ENCODE measurements at regions not wholly inside any gene's neighbourhood (a gene's known extent, or its start where the extent isn't known, plus 50 kb on each side); places are given as distances from the start of the nearest gene placed in this dataset.
"Not testable (repeated sequence)": the region's sequence is repeated elsewhere in the genome, so short reads cannot be mapped to it uniquely, and the experiment has no call there.

- peaks cover 2 to 13% (median 6%) of the 10 kb centered on the region in 7 donors for H3K9me3 Mint-ChIP-seq
- H3K4me1 Mint-ChIP-seq, result no peaks in the 10 kb centered on the region
- Histone ChIP-seq H3K4me1 (ENCODE audit: control insufficient read depth, insufficient read depth, low read length, poor library complexity, severe bottlenecking) (no peaks in the 10 kb centered on the region), H3K4me3 (ENCODE audit: low read depth, low read length) (no peak overlapping the region), H3K27me3 (ENCODE audit: control insufficient read depth, insufficient read depth, low read length) (no peaks in the 10 kb centered on the region), H3K36me3 (ENCODE audit: control insufficient read depth, insufficient read depth, low read length) (no peaks in the 10 kb centered on the region), H3K9me3 (ENCODE audit: control insufficient read depth in 2 of 2, low read length in 2 of 2) (no peaks in the 10 kb centered on the region), H3K27ac (ENCODE audit: insufficient read depth, low read length, poor library complexity, severe bottlenecking) (no peak overlapping the region)
- H3K36me3 Mint-ChIP-seq, result no peaks in the 10 kb centered on the region
- ATAC-seq (ENCODE audit: low read depth in 2 of 2) (no peak), DNase-seq (no peak)
- no peak overlapping the region for H3K4me3 Mint-ChIP-seq
- H3K27ac Mint-ChIP-seq, result no peak overlapping the region
- no peaks in the 10 kb centered on the region for H3K27me3 Mint-ChIP-seq
Measured at GRCh38 chr2:4094743-4095142, 391.4 kb downstream of the DCDC2C start.

DNA sequence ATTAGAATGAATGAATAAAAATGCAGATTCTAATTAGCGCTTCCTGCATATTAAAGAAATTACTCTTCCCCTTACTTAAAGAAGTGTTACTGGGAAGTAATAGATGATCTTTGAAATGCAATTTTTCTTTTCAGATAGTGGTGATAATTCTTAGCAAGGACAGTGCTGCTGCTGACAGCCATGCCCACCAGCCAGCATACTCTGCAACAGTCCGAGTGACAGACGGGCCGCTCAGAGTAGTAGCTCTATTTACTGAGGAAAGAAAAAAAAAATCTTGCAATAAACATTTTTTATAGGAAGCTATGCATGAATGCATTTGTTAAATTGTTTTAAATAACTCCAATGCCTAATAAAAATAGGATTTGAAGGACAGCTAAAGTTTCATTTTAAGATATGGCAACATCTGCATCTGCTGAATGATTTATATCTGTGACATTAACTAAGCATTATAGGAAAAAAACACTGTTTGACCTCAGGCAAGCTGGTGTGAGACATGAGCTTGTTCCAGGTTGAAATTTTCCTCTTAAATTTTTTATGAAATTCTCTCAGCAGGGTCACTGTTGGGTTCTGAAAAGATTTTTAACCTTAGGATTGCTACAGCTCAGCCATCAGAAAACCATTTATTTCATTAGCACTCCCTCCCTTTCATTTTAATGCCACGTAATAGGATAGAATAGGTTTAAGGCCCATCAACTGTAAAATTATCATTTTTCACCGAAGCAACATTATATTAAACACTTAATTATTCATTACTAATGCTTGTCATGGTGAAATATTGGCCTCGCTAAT is 393.8 kb downstream of the DCDC2C start:
- H3K4me1 ChIP-seq (ENCODE audit: control insufficient read depth, insufficient read depth, low read length, poor library complexity, severe bottlenecking), result no peaks in the 10 kb centered on the region
- DNase-seq (no peak), ATAC-seq (ENCODE audit: low read depth in 2 of 2) (no peak)
- no peak overlapping the region for H3K4me3 ChIP-seq (ENCODE audit: low read depth, low read length)
- peaks cover 0 to 21% (median 1%) of the 10 kb centered on the region in 7 donors for H3K9me3 Mint-ChIP-seq
- no peaks in the 10 kb centered on the region for H3K27me3 ChIP-seq (ENCODE audit: control insufficient read depth, insufficient read depth, low read length)
- no peaks in the 10 kb centered on the region for H3K4me1 Mint-ChIP-seq
- H3K4me3 Mint-ChIP-seq, result no peak overlapping the region
- no peaks in the 10 kb centered on the region for H3K9me3 ChIP-seq (ENCODE audit: control insufficient read depth in 2 of 2, low read length in 2 of 2)
- H3K36me3 Mint-ChIP-seq, result no peaks in the 10 kb centered on the region
- no peak overlapping the region for H3K27ac Mint-ChIP-seq
- H3K36me3 ChIP-seq (ENCODE audit: control insufficient read depth, insufficient read depth, low read length), result no peaks in the 10 kb centered on the region
- no peak overlapping the region for H3K27ac ChIP-seq (ENCODE audit: insufficient read depth, low read length, poor library complexity, severe bottlenecking)
- H3K27me3 Mint-ChIP-seq, result no peaks in the 10 kb centered on the region

- DNase-seq (no peak), ATAC-seq (ENCODE audit: low read depth in 2 of 2) (no peak)
- no peaks in the 10 kb centered on the region for H3K36me3 ChIP-seq (ENCODE audit: control insufficient read depth, insufficient read depth, low read length)
- Mint-ChIP-seq H3K4me3 (no peak overlapping the region), H3K9me3 (peaks cover 0 to 21% (median 1%) of the 10 kb centered on the region in 7 donors), H3K4me1 (no peaks in the 10 kb centered on the region), H3K27ac (no peak overlapping the region), H3K27me3 (no peaks in the 10 kb centered on the region), H3K36me3 (no peaks in the 10 kb centered on the region)
- H3K9me3 ChIP-seq (ENCODE audit: control insufficient read depth in 2 of 2, low read length in 2 of 2), result no peaks in the 10 kb centered on the region
- H3K27ac ChIP-seq (ENCODE audit: insufficient read depth, low read length, poor library complexity, severe bottlenecking), result no peak overlapping the region
- no peaks in the 10 kb centered on the region for H3K27me3 ChIP-seq (ENCODE audit: control insufficient read depth, insufficient read depth, low read length)
- no peak overlapping the region for H3K4me3 ChIP-seq (ENCODE audit: low read depth, low read length)
- no peaks in the 10 kb centered on the region for H3K4me1 ChIP-seq (ENCODE audit: control insufficient read depth, insufficient read depth, low read length, poor library complexity, severe bottlenecking)
Measured at GRCh38 chr2:4098137-4098536, 394.8 kb downstream of the DCDC2C start.

GRCh38 chr2:4101936-4102335 is 398.6 kb downstream of the DCDC2C start:
- ATAC-seq (ENCODE audit: low read depth in 2 of 2) (no peak), DNase-seq (no peak)
- H3K27me3 ChIP-seq (ENCODE audit: control insufficient read depth, insufficient read depth, low read length), result no peaks in the 10 kb centered on the region
- Mint-ChIP-seq H3K36me3 (no peaks in the 10 kb centered on the region), H3K27me3 (no peaks in the 10 kb centered on the region), H3K27ac (no peak overlapping the region), H3K4me3 (no peak overlapping the region), H3K4me1 (no peaks in the 10 kb centered on the region), H3K9me3 (peaks cover 0 to 15% (median 1%) of the 10 kb centered on the region in 7 donors)
- no peaks in the 10 kb centered on the region for H3K36me3 ChIP-seq (ENCODE audit: control insufficient read depth, insufficient read depth, low read length)
- no peaks in the 10 kb centered on the region for H3K4me1 ChIP-seq (ENCODE audit: control insufficient read depth, insufficient read depth, low read length, poor library complexity, severe bottlenecking)
- H3K9me3 ChIP-seq (ENCODE audit: control insufficient read depth in 2 of 2, low read length in 2 of 2), result no peaks in the 10 kb centered on the region
- no peak overlapping the region for H3K4me3 ChIP-seq (ENCODE audit: low read depth, low read length)
- H3K27ac ChIP-seq (ENCODE audit: insufficient read depth, low read length, poor library complexity, severe bottlenecking), result no peak overlapping the region

DNA sequence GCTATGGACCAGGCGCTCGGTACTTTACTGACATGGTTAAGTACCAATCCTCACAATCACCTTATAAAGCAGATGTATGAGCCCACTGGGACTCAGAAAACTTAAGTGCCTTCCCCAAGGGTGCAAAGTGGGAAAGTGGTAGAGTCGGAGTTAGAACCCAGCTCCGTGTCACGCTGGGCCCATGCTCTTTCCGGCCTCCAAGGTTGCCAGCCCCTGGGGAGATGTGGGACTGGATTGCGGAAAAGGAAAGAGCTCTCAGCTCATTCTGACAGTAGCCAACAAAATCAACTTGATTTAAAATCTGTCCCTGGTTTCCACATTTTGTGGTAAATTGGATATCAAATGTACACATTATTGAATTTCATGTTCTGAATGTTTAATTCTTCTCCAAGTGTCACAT is 403.8 kb downstream of the DCDC2C start:
- peaks cover 0 to 7% (median 2%) of the 10 kb centered on the region in 7 donors for H3K9me3 Mint-ChIP-seq
- ATAC-seq (ENCODE audit: low read depth in 2 of 2) (no peak), DNase-seq (no peak)
- no peaks in the 10 kb centered on the region for H3K36me3 Mint-ChIP-seq
- Histone ChIP-seq H3K27me3 (ENCODE audit: control insufficient read depth, insufficient read depth, low read length) (no peaks in the 10 kb centered on the region), H3K4me3 (ENCODE audit: low read depth, low read length) (no peak overlapping the region), H3K9me3 (ENCODE audit: control insufficient read depth in 2 of 2, low read length in 2 of 2) (peaks cover 0 to 2% of the 10 kb centered on the region in 2 experiments), H3K4me1 (ENCODE audit: control insufficient read depth, insufficient read depth, low read length, poor library complexity, severe bottlenecking) (no peaks in the 10 kb centered on the region), H3K27ac (ENCODE audit: insufficient read depth, low read length, poor library complexity, severe bottlenecking) (no peak overlapping the region), H3K36me3 (ENCODE audit: control insufficient read depth, insufficient read depth, low read length) (no peaks in the 10 kb centered on the region)
- H3K4me1 Mint-ChIP-seq, result no peaks in the 10 kb centered on the region
- H3K27me3 Mint-ChIP-seq, result no peaks in the 10 kb centered on the region
- no peak overlapping the region for H3K4me3 Mint-ChIP-seq
- H3K27ac Mint-ChIP-seq, result no peak overlapping the region

DNA sequence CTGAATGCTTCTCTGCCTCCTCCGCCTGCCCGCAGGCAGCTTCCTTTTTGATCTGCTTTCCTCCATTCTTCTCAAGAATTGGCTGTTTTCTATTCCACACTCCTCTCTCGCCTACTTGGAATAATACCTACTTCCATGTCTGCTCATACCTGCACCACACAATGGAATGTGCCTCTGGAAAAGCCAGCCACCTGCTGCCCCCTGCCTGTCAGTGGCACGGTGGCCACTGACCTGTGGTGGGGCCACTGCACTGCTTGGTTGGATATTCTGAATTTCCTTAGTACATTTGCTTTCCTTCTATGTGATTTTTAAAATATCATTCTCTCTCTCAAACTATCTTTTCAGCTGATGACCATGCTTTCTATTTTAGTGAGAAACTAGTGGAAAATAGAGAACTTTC is 406.9 kb downstream of the DCDC2C start:
- no peak overlapping the region for H3K4me3 Mint-ChIP-seq
- peaks cover 0 to 9% (median 4%) of the 10 kb centered on the region in 7 donors for H3K9me3 Mint-ChIP-seq
- no peak overlapping the region for H3K27ac ChIP-seq (ENCODE audit: insufficient read depth, low read length, poor library complexity, severe bottlenecking)
- no peaks in the 10 kb centered on the region for H3K4me1 Mint-ChIP-seq
- H3K36me3 ChIP-seq (ENCODE audit: control insufficient read depth, insufficient read depth, low read length), result no peaks in the 10 kb centered on the region
- peaks cover 0 to 2% of the 10 kb centered on the region in 2 experiments for H3K9me3 ChIP-seq (ENCODE audit: control insufficient read depth in 2 of 2, low read length in 2 of 2)
- H3K4me3 ChIP-seq (ENCODE audit: low read depth, low read length), result no peak overlapping the region
- no peak for ATAC-seq (ENCODE audit: low read depth in 2 of 2)
- no peaks in the 10 kb centered on the region for H3K27me3 ChIP-seq (ENCODE audit: control insufficient read depth, insufficient read depth, low read length)
- H3K27ac Mint-ChIP-seq, result no peak overlapping the region
- no peak for DNase-seq
- H3K36me3 Mint-ChIP-seq, result no peaks in the 10 kb centered on the region
- H3K27me3 Mint-ChIP-seq, result no peaks in the 10 kb centered on the region
- no peaks in the 10 kb centered on the region for H3K4me1 ChIP-seq (ENCODE audit: control insufficient read depth, insufficient read depth, low read length, poor library complexity, severe bottlenecking)

DNA sequence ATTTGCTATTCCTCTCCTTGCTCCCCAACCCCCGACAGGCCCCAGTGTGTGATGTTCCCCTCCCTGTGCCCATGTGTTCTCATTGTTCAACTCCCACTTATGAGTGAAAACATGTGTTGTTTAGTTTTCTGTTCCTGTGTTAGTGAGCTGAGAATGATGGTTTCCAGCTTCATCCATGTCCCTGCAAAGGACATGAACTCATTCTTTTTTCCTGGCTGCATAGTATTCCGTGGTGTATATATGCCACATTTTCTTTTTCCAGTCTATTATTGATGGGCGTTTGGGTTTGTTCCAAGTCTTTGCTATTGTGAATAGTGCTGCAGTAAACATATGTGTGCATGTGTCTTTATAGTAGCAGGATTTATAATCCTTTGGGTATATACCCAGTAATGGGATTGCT is 412.1 kb downstream of the DCDC2C start:
- not testable (repeated sequence) for H3K4me1 ChIP-seq (ENCODE audit: control insufficient read depth, insufficient read depth, low read length, poor library complexity, severe bottlenecking); H3K27me3 Mint-ChIP-seq; H3K36me3 ChIP-seq (ENCODE audit: control insufficient read depth, insufficient read depth, low read length); H3K4me3 Mint-ChIP-seq; ATAC-seq (ENCODE audit: low read depth in 2 of 2); H3K9me3 ChIP-seq (ENCODE audit: control insufficient read depth in 2 of 2, low read length in 2 of 2); H3K36me3 Mint-ChIP-seq; H3K27me3 ChIP-seq (ENCODE audit: control insufficient read depth, insufficient read depth, low read length); H3K27ac ChIP-seq (ENCODE audit: insufficient read depth, low read length, poor library complexity, severe bottlenecking); H3K27ac Mint-ChIP-seq; H3K4me1 Mint-ChIP-seq; DNase-seq; H3K4me3 ChIP-seq (ENCODE audit: low read depth, low read length)
- peaks cover 4 to 24% (median 10%) of the 10 kb centered on the region in 7 donors for H3K9me3 Mint-ChIP-seq

DNA sequence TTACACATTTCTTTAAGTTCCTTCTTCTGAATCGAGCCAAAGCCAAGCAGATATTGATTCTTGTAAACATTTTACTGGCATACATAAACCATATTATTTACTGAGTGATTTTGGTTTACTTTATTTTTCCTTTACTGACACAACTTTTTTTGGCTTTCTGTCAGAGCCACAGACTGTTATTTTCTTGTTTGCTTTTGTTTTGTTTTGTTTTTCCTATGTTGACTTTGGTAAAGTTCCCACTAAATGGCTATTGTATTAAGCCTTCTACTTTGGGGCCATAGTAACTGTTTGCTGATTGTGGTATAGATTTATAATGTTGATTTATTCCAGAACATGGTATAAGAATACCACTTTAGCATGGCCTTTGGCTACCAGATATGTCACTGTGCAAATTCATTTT is 419.4 kb downstream of the DCDC2C start:
- Mint-ChIP-seq H3K4me3 (no peak overlapping the region), H3K27me3 (no peaks in the 10 kb centered on the region), H3K9me3 (peaks cover 0 to 31% (median 5%) of the 10 kb centered on the region in 7 donors), H3K27ac (no peak overlapping the region), H3K4me1 (no peaks in the 10 kb centered on the region), H3K36me3 (no peaks in the 10 kb centered on the region)
- Histone ChIP-seq H3K27ac (ENCODE audit: insufficient read depth, low read length, poor library complexity, severe bottlenecking) (no peak overlapping the region), H3K4me3 (ENCODE audit: low read depth, low read length) (no peak overlapping the region), H3K9me3 (ENCODE audit: control insufficient read depth in 2 of 2, low read length in 2 of 2) (no peaks in the 10 kb centered on the region), H3K27me3 (ENCODE audit: control insufficient read depth, insufficient read depth, low read length) (no peaks in the 10 kb centered on the region), H3K4me1 (ENCODE audit: control insufficient read depth, insufficient read depth, low read length, poor library complexity, severe bottlenecking) (no peaks in the 10 kb centered on the region), H3K36me3 (ENCODE audit: control insufficient read depth, insufficient read depth, low read length) (no peaks in the 10 kb centered on the region)
- DNase-seq (no peak), ATAC-seq (ENCODE audit: low read depth in 2 of 2) (no peak)

All from CD4-positive, CD25-positive, alpha-beta regulatory T cell (primary cell).